ENCODE measurements at regions not wholly inside any gene's neighbourhood (a gene's known extent, or its start where the extent isn't known, plus 50 kb on each side); places are given as distances from the start of the nearest gene placed in this dataset.

DNA sequence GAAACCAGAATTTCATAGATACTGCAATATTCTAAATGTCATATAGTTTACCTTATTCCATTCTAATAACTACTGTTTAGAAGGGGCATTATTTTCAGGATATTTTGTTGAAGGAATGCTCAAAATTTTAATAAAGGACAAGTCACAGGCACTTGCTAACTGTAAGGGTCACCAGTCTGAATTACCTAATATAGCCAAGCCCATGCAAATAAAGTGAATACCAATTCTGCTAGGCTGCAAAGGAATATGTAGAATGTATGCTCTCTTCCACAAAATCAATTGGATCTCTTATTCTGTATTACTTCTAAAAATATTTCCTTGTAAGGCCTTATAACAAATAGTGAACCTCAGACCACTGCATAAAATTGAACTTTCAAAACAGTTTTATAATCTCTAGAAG, 52.3 kb upstream of the FAT4 start:
- TF ChIP-seq, protein P1, sequence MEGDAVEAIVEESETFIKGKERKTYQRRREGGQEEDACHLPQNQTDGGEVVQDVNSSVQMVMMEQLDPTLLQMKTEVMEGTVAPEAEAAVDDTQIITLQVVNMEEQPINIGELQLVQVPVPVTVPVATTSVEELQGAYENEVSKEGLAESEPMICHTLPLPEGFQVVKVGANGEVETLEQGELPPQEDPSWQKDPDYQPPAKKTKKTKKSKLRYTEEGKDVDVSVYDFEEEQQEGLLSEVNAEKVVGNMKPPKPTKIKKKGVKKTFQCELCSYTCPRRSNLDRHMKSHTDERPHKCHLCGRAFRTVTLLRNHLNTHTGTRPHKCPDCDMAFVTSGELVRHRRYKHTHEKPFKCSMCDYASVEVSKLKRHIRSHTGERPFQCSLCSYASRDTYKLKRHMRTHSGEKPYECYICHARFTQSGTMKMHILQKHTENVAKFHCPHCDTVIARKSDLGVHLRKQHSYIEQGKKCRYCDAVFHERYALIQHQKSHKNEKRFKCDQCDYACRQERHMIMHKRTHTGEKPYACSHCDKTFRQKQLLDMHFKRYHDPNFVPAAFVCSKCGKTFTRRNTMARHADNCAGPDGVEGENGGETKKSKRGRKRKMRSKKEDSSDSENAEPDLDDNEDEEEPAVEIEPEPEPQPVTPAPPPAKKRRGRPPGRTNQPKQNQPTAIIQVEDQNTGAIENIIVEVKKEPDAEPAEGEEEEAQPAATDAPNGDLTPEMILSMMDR (IDR thresholded peaks at IDR 0.05), result no peak
- no peak for TF ChIP-seq ZFX (IDR thresholded peaks at IDR 0.05; ENCODE audit: borderline replicate concordance)
